GM12892 (cell line): ENCODE measurements at regions not wholly inside any gene's neighbourhood (a gene's known extent, or its start where the extent isn't known, plus 50 kb on each side); places are given as distances from the start of the nearest gene placed in this dataset.

Experiments used
- DNase-seq: peaks from one replicate; pipeline ENCODE4 v3.0.0; 2011; ENCODE audit not compliant: insufficient read length
- FAIRE-seq: peaks from 2 replicates; lab custom pipeline; 2011; peaks lifted over from hg19 to GRCh38; lab: Jason Lieb, UNC
- POLR2A ChIP-seq: IDR thresholded peaks from 2 replicates; pipeline ENCODE4 v1.6.1; 2011; ENCODE audit warnings: low read depth, low read length, control low read depth
- POLR2AphosphoS5 ChIP-seq: IDR thresholded peaks from 2 replicates; pipeline ENCODE4 v1.6.1; 2011; ENCODE audit warnings: low read depth, low read length, control low read depth
- TAF1 ChIP-seq: IDR thresholded peaks from 2 replicates; pipeline ENCODE4 v1.6.1; 2011; ENCODE audit warnings: low read depth, mild to moderate bottlenecking, control low read depth, low read length, borderline replicate concordance

- no peak for DNase-seq
- no peak for FAIRE-seq
- TF ChIP-seq TAF1 (no peak), POLR2AphosphoS5 (no peak), POLR2A (no peak)
Measured at GRCh38 chr2:5561006-5561405, 131.2 kb upstream of the SOX11 start.

- TF ChIP-seq TAF1 (no peak), POLR2AphosphoS5 (no peak), POLR2A (no peak)
- DNase-seq (no peak), FAIRE-seq (no peak)
Measured at GRCh38 chr2:5562426-5562825, 129.8 kb upstream of the SOX11 start.

- DNase-seq, result no peak
- no peak for TF ChIP-seq TAF1
- FAIRE-seq, result no peak
Measured at GRCh38 chr2:5562865-5563264, 129.3 kb upstream of the SOX11 start.

GRCh38 chr2:5563411-5563810 lies 128.8 kb upstream of the SOX11 start:
- FAIRE-seq (no peak), DNase-seq (no peak)
- no peak for TF ChIP-seq POLR2AphosphoS5
- no peak for TF ChIP-seq POLR2A
- TF ChIP-seq TAF1, result no peak

GRCh38 chr2:5569256-5569655 lies 122.9 kb upstream of the SOX11 start:
- no peak for DNase-seq
- FAIRE-seq, result no peak
- no peak for TF ChIP-seq POLR2A
- no peak for TF ChIP-seq POLR2AphosphoS5
- TF ChIP-seq TAF1, result no peak

- FAIRE-seq, result no peak
Measured at GRCh38 chr2:5576015-5576414, 116.2 kb upstream of the SOX11 start.

GRCh38 chr2:5587766-5588165 lies 104.4 kb upstream of the SOX11 start:
- FAIRE-seq, result no peak
- no peak for TF ChIP-seq POLR2A
- no peak for TF ChIP-seq TAF1
- no peak for TF ChIP-seq POLR2AphosphoS5
- DNase-seq, result no peak

More at GRCh38 chr2:5576015-5576414, 116.2 kb upstream of the SOX11 start:
- no peak for TF ChIP-seq POLR2AphosphoS5
- no peak for TF ChIP-seq POLR2A
- no peak for TF ChIP-seq TAF1
- DNase-seq, result no peak

- no peak for DNase-seq
- FAIRE-seq, result no peak
- no peak for TF ChIP-seq POLR2A
Measured at GRCh38 chr2:5588601-5589000, 103.6 kb upstream of the SOX11 start.

GRCh38 chr2:5589183-5589582 lies 103.0 kb upstream of the SOX11 start:
- DNase-seq (no peak), FAIRE-seq (no peak)
- TF ChIP-seq POLR2A, result no peak
- TF ChIP-seq POLR2AphosphoS5, result no peak
- no peak for TF ChIP-seq TAF1

GRCh38 chr2:5590886-5591285 lies 101.3 kb upstream of the SOX11 start:
- TF ChIP-seq POLR2A (no peak), TAF1 (no peak), POLR2AphosphoS5 (no peak)

GRCh38 chr2:5592916-5593315 lies 99.3 kb upstream of the SOX11 start:
- TF ChIP-seq TAF1 (no peak), POLR2AphosphoS5 (no peak), POLR2A (no peak)
- DNase-seq, result no peak
- no peak for FAIRE-seq

More at GRCh38 chr2:5590886-5591285, 101.3 kb upstream of the SOX11 start:
- DNase-seq (no peak), FAIRE-seq (no peak)

- TF ChIP-seq TAF1, result no peak
- TF ChIP-seq POLR2AphosphoS5, result no peak
- TF ChIP-seq POLR2A, result no peak
- FAIRE-seq, result no peak
- no peak for DNase-seq
Measured at GRCh38 chr2:5594249-5594695, 97.9 kb upstream of the SOX11 start.

GRCh38 chr2:5596868-5597267 lies 95.3 kb upstream of the SOX11 start:
- FAIRE-seq, result no peak
- no peak for TF ChIP-seq POLR2A
- TF ChIP-seq POLR2AphosphoS5, result no peak
- no peak for TF ChIP-seq TAF1

More at GRCh38 chr2:5596868-5597267, 95.3 kb upstream of the SOX11 start:
- no peak for DNase-seq
